Esophagus squamous epithelium (tissue), 4 donors: ENCODE measurements at regions not wholly inside any gene's neighbourhood (a gene's known extent, or its start where the extent isn't known, plus 50 kb on each side); places are given as distances from the start of the nearest gene placed in this dataset.

Experiments
- CTCF ChIP-seq, 6 experiments: fragments of 450-650 bp in 4 of 6; fragments of 200-600 bp in 2 of 6; sonication (generic) in 2 of 6; IDR thresholded peaks; one replicate each; pipeline ENCODE4 v1.5.1; 2016 to 2019; ENCODE audit warnings: antibody characterized with exemption in 6 of 6, mild to moderate bottlenecking in 4 of 6, moderate library complexity in 4 of 6
- POLR2A ChIP-seq, 4 donors: fragments of 450-650 bp; IDR thresholded peaks; one replicate each; pipeline ENCODE4 v1.6.1; 2017; ENCODE audit warnings: antibody characterized with exemption in 4 of 4, mild to moderate bottlenecking in 4 of 4, moderate library complexity in 3 of 4

DNA sequence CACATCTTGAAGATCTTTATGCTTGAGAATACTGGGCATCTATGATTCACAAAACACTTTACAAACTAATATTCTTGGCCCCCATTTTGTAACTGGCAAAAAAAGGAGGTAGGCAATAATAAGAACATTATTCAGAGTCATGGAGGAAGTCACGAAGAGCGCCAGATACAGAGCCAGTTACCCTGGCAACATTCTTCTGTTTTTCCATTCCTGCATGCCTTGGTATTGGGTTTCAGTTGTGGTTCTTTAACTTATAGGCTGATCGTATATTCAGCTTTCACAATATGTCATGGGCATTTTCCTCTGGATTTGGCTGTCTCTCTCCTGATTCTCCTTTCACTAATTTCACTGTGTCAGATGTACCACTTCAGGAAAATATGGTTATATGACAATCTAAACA is 234.7 kb downstream of the HRH4 start:
- TF ChIP-seq CTCF (IDR thresholded peaks at IDR 0.05), result no peak
- TF ChIP-seq POLR2A (IDR thresholded peaks at IDR 0.05), result no peak
